ENCODE measurements at regions not wholly inside any gene's neighbourhood (a gene's known extent, or its start where the extent isn't known, plus 50 kb on each side); places are given as distances from the start of the nearest gene placed in this dataset.
"Not testable (repeated sequence)": the region's sequence is repeated elsewhere in the genome, so short reads cannot be mapped to it uniquely, and the experiment has no call there.

GRCh38 chr9:66153021-66153725, 416.2 kb downstream of the FOXD4L4 start:
- TF ChIP-seq POLR2A, POLR2AphosphoS5 (IDR thresholded peaks at IDR 0.05): not testable (repeated sequence)

All from gastroesophageal sphincter (tissue), 2 donors.